ENCODE measurements at regions not wholly inside any gene's neighbourhood (a gene's known extent, or its start where the extent isn't known, plus 50 kb on each side); places are given as distances from the start of the nearest gene placed in this dataset.
A peak's percentile ranks its signal among the peaks of the same experiment; 100 is the strongest.
"Not testable (repeated sequence)": the region's sequence is repeated elsewhere in the genome, so short reads cannot be mapped to it uniquely, and the experiment has no call there.

DNA sequence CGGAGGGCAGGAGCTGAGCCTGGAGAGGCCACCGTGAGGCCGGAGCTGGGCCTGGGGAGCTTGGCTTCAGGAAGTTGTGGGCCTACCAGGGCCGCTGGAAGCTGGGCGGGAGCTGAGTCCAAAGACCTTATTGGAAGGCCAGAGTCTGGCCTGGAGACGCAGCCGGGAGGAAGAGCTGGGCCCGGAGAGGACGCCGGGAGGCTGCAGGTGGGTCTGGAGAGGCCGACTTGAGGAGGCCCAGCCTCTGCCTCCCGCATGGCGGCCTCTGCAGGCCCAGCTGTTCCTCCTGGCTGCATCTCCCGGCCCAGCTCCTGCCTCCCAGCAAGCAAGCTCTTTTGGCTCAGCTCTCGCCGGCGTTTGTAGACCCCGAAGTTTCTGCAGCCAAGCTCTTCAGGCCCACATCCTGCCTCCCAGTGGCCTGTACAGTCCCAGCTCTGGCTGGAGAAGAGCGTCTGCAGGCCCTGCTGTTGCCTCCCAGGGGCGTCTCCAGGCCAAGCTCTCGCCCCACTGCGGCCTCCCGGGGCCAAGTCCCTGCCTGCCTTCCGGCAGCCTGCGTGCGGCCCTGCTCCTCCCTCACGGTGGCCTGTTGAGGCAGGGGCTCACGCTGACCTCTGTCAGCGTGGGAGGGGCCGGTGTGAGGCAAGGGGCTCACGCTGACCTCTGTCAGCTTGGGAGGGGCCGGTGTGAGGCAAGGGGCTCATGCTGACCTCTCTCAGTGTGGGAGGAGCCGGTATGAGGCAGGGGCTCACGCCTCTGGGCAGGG is 70.4 kb upstream of the COBL start:
- DNase-seq, result not testable (repeated sequence)

DNA sequence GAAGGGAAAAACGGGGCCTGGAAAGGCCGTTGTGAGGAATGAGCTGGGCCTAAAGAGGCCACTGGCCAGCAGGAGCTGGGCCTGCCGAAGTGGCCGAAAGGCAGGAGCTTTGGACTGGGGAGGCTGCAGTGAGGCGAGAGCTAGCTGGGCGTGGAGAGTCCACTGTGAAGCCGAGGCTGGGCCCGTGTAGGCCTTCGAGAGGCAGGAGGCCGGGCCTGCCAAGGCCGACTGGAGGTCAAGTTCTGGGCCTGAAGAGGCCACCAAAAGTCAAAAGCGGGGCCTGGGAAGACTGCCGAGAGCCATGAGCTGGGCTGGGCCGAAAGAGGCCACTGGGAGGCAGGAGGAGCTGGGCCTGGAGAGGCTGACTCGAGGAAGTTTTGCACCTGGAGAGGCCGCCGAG is 69.6 kb upstream of the COBL start:
- DNase-seq, result not testable (repeated sequence)

DNA sequence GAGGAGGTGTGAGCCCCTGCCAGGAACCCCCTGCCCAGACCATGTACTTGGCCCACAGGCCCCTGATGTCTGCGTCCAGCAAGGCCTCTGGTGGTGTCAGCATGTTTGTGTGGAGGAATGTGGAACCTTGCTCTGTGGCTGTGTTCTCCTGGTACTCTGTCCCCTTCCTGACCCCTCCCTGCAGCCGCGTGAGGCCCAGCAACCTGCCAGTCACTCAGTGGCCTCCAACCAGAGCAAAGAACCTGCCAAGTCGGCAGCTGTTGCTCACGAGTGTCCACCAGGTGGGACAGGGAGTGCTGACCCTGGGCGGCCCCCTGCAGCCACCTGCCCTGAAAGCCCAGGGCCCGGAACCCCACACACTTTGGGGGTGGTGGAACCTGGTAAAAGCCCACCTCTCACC is 65.6 kb upstream of the COBL start:
- not testable (repeated sequence) for DNase-seq

- DNase-seq, result no peak
These were observed 59.9 kb upstream of the COBL start for GRCh38 chr7:51376420-51377092.

DNA sequence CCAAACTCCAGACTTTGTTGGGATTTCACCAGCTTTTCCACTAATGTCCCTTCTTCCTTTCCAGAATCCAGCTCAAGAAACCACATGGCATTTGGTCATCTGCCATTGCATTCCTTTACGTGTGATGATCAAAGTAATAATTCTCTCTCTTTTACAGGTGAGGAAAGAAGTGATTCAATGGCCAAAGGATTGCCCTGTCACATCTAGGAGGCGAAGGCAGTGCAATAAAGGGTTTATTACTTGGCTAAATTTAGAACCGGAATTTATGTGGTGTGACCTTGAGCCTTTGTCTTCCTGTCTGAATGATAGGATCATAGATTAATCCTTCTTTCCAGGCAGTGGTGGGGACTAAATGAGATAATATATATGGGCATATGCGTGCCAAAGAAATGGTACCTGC is 58.3 kb upstream of the COBL start:
- DNase-seq, result no peak

DNA sequence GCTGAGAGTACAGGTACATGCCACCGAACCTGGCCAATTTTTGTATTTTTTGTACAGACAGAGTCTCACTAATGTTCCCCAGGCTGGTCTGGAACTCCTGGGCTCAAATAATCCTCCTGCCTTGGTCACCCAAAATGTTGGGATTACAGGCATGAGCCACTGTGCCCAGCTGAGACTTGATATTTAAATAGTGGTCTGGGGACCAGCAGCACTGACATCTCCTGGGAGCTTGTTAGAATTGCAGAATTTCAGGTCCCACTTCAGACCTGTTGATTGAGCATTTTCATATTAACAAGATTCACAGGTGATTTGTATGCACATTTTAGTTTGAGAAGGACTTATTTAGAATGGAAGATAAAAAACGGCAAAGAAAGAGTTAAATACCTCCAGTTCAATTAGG is 57.0 kb upstream of the COBL start:
- not testable (repeated sequence) for DNase-seq

DNA sequence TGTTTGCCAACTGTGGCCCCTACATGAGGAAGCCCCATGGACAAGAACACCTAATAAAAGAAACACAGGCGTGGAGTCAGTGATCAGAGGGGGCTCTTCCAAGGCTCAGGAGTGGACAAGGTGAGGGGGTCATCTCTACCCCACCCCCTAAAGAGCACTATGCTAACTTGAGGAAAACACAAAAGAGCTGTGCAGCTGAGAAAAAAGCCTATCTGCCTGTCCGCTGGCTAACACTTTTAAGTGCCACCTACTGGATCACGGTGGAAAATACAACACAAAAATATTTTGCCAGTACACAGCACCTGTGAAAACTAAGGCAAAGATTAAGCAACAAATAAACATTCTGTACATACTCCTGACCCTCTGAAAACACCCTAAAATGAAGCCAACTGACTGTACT is 53.1 kb upstream of the COBL start:
- DNase-seq, result no peak

DNA sequence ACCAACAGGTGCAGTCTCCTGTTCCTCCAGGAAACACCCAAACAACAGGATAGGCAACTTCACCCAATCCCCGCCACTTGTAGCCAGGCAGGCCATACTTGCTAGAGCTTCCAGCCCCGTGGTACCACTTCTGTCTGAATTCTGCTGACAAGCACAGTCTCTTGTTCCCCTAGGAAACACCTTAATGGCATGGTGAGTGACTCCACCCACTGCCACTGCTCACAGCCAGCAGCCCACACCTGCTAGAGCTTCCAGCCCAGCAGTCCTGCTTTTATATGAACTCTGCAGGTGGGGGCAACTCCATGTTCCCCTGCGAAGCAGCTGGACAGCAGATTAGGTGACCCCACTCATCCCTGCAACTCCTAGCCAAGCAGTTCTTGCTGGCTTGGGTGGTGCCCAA is 52.6 kb upstream of the COBL start:
- DNase-seq, result not testable (repeated sequence)

- no peak for DNase-seq
These were observed 51.7 kb upstream of the COBL start for GRCh38 chr7:51368334-51368733.

DNA sequence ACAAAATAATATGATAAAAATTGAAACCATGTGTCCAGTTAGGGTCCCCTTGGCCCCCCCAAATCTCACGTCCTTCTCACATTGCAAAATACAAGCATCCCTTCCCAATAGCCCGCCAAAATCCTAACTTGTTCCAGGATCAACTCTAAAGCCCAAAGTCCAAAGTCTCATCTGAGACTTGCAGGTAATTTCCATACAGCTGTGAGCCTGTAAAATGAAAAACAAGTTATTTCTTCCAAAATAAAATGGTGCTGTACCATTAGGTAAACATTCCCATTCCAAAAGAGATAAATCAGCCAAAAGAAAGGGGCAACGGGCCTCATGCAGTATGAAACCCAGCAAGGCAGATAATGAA is 51.0 kb upstream of the COBL start:
- no peak for DNase-seq

DNA sequence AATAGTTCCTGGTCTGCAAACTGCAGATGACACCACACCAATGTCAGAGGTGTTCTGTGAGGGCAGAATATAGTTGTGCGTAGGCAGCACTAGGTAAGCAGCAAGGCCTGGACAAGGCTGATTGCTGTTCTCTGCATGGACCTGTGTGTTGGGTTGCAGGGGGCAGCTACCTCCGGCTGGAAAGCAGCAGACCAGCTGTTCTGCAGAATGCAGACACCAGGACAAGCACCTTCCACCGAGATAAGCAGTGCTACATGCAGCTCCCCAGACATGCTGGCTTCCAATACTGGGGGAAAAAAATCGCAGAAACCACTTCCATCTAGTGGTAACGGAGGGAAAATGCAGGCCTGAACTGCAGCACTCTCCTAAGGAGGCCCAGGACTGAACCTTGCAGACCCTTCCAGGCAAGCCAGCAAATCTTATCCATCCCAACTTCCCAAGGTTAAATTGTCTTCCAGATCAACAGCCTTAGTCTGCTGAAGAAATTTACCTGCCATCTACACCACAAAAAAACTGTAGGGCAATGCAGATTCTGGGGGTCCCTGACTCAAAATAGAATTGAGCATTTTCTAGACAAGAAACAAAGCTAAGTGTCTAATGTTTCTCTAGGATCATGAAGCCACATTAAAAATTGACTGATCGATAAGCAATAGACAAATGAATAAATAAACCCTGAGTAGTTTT is 50.5 kb upstream of the COBL start:
- peak; percentile 13 for DNase-seq
